ENCODE measurements at regions not wholly inside any gene's neighbourhood (a gene's known extent, or its start where the extent isn't known, plus 50 kb on each side); places are given as distances from the start of the nearest gene placed in this dataset.

DNA sequence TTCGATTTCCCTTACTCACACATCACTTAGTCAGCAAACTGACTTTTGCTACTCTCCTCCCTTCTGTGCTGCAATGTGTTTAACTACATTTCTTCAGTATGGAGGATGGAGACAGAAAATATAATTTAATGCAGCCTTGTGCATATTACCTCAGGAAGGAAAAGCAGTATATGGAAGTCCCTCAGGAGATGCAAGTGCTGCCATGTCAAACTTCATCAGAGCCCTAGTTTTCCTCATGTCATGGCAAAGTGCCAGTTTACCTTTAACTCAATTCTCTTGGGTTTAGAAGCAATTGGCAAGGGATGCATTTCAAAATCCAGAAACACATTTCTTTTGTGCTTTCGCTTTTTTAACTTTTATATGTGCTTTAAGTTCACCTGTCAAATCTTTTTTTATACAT, 365.4 kb downstream of the ISL1 start:
- H2AK9ac ChIP-seq (replicated peaks; ENCODE audit: low read depth, low read length, poor library complexity): no peak overlapping the region
- ATAC-seq (ENCODE audit: low read depth): no peak
- H3K23ac ChIP-seq (ENCODE audit: low read depth, low read length): no peak overlapping the region
- no peaks in the 10 kb centered on the region for H3K27me3 ChIP-seq (ENCODE audit: control insufficient read depth, insufficient read depth, low read length)
- no CpG with 5 or more reads among the region's 2 CpGs for WGBS, 2 experiments (ENCODE audit: extremely low coverage in 2 of 2, insufficient read length in 1 of 2)
- no peak overlapping the region for H2BK15ac ChIP-seq (ENCODE audit: low read depth, low read length)
- no peak overlapping the region for H3K4me2 ChIP-seq (ENCODE audit: low read depth, low read length)
- H2BK120ac ChIP-seq (ENCODE audit: low read depth, low read length): no peak overlapping the region
- TF ChIP-seq CHD1 (IDR thresholded peaks at IDR 0.05; ENCODE audit: low read depth, low read length) (no peak), BHLHE40 (IDR thresholded peaks at IDR 0.05; ENCODE audit: low read depth, low read length) (no peak), RCOR1 (IDR thresholded peaks at IDR 0.05; ENCODE audit: insufficient replicate concordance, low read length) (no peak), FOS (IDR thresholded peaks at IDR 0.05; ENCODE audit: low read depth, low read length) (no peak), NFE2L2 (IDR thresholded peaks at IDR 0.05; ENCODE audit: low read depth, low read length) (no peak), SMC3 (IDR thresholded peaks at IDR 0.05; ENCODE audit: low read depth, low read length) (no peak), RAD21 (IDR thresholded peaks at IDR 0.05; ENCODE audit: low read length) (no peak), RFX5 (IDR thresholded peaks at IDR 0.05; ENCODE audit: low read depth, low read length) (no peak), CEBPB (IDR thresholded peaks at IDR 0.05; ENCODE audit: low read depth, low read length) (no peak), MAZ (IDR thresholded peaks at IDR 0.05; ENCODE audit: borderline replicate concordance, low read depth, low read length) (no peak), MXI1 (IDR thresholded peaks at IDR 0.05; ENCODE audit: borderline replicate concordance, low read depth, low read length) (no peak), MAFK (IDR thresholded peaks at IDR 0.05; ENCODE audit: low read depth, low read length) (no peak), POLR2A (IDR thresholded peaks at IDR 0.05; ENCODE audit: low read depth, low read length) (no peak)
- TF ChIP-seq, protein P1, sequence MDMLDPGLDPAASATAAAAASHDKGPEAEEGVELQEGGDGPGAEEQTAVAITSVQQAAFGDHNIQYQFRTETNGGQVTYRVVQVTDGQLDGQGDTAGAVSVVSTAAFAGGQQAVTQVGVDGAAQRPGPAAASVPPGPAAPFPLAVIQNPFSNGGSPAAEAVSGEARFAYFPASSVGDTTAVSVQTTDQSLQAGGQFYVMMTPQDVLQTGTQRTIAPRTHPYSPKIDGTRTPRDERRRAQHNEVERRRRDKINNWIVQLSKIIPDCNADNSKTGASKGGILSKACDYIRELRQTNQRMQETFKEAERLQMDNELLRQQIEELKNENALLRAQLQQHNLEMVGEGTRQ (IDR thresholded peaks at IDR 0.05; ENCODE audit: low read depth, low read length): no peak
- TF ChIP-seq, protein P2, sequence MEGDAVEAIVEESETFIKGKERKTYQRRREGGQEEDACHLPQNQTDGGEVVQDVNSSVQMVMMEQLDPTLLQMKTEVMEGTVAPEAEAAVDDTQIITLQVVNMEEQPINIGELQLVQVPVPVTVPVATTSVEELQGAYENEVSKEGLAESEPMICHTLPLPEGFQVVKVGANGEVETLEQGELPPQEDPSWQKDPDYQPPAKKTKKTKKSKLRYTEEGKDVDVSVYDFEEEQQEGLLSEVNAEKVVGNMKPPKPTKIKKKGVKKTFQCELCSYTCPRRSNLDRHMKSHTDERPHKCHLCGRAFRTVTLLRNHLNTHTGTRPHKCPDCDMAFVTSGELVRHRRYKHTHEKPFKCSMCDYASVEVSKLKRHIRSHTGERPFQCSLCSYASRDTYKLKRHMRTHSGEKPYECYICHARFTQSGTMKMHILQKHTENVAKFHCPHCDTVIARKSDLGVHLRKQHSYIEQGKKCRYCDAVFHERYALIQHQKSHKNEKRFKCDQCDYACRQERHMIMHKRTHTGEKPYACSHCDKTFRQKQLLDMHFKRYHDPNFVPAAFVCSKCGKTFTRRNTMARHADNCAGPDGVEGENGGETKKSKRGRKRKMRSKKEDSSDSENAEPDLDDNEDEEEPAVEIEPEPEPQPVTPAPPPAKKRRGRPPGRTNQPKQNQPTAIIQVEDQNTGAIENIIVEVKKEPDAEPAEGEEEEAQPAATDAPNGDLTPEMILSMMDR (conservative IDR thresholded peaks at IDR 0.05; ENCODE audit: low read depth, low read length): no peak
- TF ChIP-seq, protein P3, sequence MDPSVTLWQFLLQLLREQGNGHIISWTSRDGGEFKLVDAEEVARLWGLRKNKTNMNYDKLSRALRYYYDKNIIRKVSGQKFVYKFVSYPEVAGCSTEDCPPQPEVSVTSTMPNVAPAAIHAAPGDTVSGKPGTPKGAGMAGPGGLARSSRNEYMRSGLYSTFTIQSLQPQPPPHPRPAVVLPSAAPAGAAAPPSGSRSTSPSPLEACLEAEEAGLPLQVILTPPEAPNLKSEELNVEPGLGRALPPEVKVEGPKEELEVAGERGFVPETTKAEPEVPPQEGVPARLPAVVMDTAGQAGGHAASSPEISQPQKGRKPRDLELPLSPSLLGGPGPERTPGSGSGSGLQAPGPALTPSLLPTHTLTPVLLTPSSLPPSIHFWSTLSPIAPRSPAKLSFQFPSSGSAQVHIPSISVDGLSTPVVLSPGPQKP (IDR thresholded peaks at IDR 0.05; ENCODE audit: borderline replicate concordance, low read depth, low read length): no peak
- no peak overlapping the region for H3K4me3 ChIP-seq (ENCODE audit: insufficient read depth, low read depth, low read length)
- POLR2A ChIA-PET (ENCODE audit: unreplicated experiment): no interaction called here
- H3K4me1 ChIP-seq (ENCODE audit: control insufficient read depth, insufficient read depth, low read length): no peaks in the 10 kb centered on the region
- in situ Hi-C loops (cut with MboI; ENCODE audit: low sequenced_read_pairs): no loop called here
- H2BK20ac ChIP-seq (ENCODE audit: low read depth, low read length): no peak overlapping the region
- CTCF ChIA-PET: no interaction called here
- no peak overlapping the region for H3K56ac ChIP-seq (ENCODE audit: extremely low read depth, insufficient read depth, low read length)
- no peak overlapping the region for H2AK5ac ChIP-seq (ENCODE audit: low read depth, low read length)
- peaks cover 4% of the 10 kb centered on the region; the same call in 1 of the 2 replicates for H3K9me3 ChIP-seq (ENCODE audit: control insufficient read depth, insufficient read depth, low read length)
- H3K36me3 ChIP-seq (ENCODE audit: control insufficient read depth, insufficient read depth, low read length): no peaks in the 10 kb centered on the region
- H3K79me1 ChIP-seq (ENCODE audit: low read depth in 1 of 2, low read length in 2 of 2): no peaks in the 10 kb centered on the region
- no TSS peak for BruUV-seq (replicated peaks)
- no peak overlapping the region for H4K8ac ChIP-seq (ENCODE audit: low read depth in 2 of 2, low read length in 2 of 2)
- no peak overlapping the region for H3K27ac ChIP-seq (ENCODE audit: insufficient read depth, low read length)
- intact Hi-C loops (cut with micrococcal nuclease): no loop called here
- dilution Hi-C loops (cut with HindIII; ENCODE audit: low sequenced_read_pairs, unreplicated experiment): no loop called here
- DNase-seq: no peak
- no peaks in the 10 kb centered on the region for H4K20me1 ChIP-seq (ENCODE audit: insufficient read depth, low read length)
- no peak overlapping the region for H2BK5ac ChIP-seq (ENCODE audit: low read depth, low read length, poor library complexity, severe bottlenecking)
- no peak overlapping the region for H3K4ac ChIP-seq (ENCODE audit: low read depth, low read length)
- no peak overlapping the region for H4K5ac ChIP-seq (ENCODE audit: low read depth, low read length)
- no peak overlapping the region for H3K18ac ChIP-seq (ENCODE audit: low read depth, low read length)
- no peak overlapping the region for H3K14ac ChIP-seq (replicated peaks; ENCODE audit: low read depth, low read length)
- H2AFZ ChIP-seq (replicated peaks; ENCODE audit: low read length, poor library complexity): no peak overlapping the region
- H3K9me1 ChIP-seq (ENCODE audit: insufficient read depth, low read length): no peaks in the 10 kb centered on the region
- H3K9ac ChIP-seq (ENCODE audit: low read depth, low read length): no peak overlapping the region
- H4K91ac ChIP-seq (ENCODE audit: insufficient read depth, low read depth, low read length): no peak overlapping the region
